GM10266 (cell line): ENCODE measurements at regions not wholly inside any gene's neighbourhood (a gene's known extent, or its start where the extent isn't known, plus 50 kb on each side); places are given as distances from the start of the nearest gene placed in this dataset.

Source experiments
- DNase-seq: peaks from one replicate; pipeline ENCODE4 v3.0.0; 2012; ENCODE audit errors: extremely low spot score
- CTCF ChIP-seq: IDR thresholded peaks from 2 replicates; pipeline ENCODE4 v1.5.1; 2012; ENCODE audit warnings: mild to moderate bottlenecking, low read depth; ENCODE audit not compliant: control insufficient read depth, insufficient read depth; ENCODE audit errors: missing control alignments

- no peak for DNase-seq
Measured at GRCh38 chr5:99005506-99005905, 76.7 kb upstream of the CHD1 start.

GRCh38 chr5:99004960-99005359 lies 76.2 kb upstream of the CHD1 start:
- no peak for TF ChIP-seq CTCF
- peak; percentile 48 for DNase-seq

More at GRCh38 chr5:99005506-99005905, 76.7 kb upstream of the CHD1 start:
- no peak for TF ChIP-seq CTCF

- no peak for TF ChIP-seq CTCF
- no peak for DNase-seq
Measured at GRCh38 chr5:99000876-99001275, 72.1 kb upstream of the CHD1 start.

- DNase-seq = no peak
- TF ChIP-seq CTCF = no peak
Measured at GRCh38 chr5:99000221-99000620, 71.4 kb upstream of the CHD1 start.

- DNase-seq = no peak
- TF ChIP-seq CTCF = no peak
Measured at GRCh38 chr5:98999631-99000030, 70.8 kb upstream of the CHD1 start.

GRCh38 chr5:98997000-98997399 lies 68.2 kb upstream of the CHD1 start:
- TF ChIP-seq CTCF = no peak
- DNase-seq = no peak

GRCh38 chr5:98994611-98995010 lies 65.8 kb upstream of the CHD1 start:
- no peak for DNase-seq
- TF ChIP-seq CTCF = no peak
